ENCODE measurements at regions not wholly inside any gene's neighbourhood (a gene's known extent, or its start where the extent isn't known, plus 50 kb on each side); places are given as distances from the start of the nearest gene placed in this dataset.
A peak's percentile ranks its signal among the peaks of the same experiment; 100 is the strongest.
"Not testable (repeated sequence)": the region's sequence is repeated elsewhere in the genome, so short reads cannot be mapped to it uniquely, and the experiment has no call there.

DNA sequence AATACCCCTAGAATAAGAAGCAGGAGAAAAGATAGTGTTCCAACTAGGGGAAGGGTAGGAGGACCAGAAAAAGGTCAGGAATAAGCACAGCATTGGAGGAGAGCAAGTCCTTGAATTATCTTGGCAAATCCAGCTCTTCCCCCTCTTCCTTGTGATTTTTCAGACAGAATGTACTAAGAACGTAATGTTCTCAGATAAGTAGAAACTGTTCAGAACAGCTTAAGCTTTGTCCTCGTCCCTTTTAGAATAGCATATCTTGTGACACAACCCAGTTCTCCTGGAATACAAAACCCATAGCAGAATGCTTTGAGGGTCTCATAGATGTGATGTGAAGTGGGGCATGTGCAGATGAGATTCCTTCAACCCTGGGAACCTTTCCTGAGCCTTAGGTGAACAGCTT is 97.4 kb downstream of the EMB start:
- no peak for DNase-seq (ENCODE audit: low read depth in 2 of 2)
- TF ChIP-seq, protein P1, sequence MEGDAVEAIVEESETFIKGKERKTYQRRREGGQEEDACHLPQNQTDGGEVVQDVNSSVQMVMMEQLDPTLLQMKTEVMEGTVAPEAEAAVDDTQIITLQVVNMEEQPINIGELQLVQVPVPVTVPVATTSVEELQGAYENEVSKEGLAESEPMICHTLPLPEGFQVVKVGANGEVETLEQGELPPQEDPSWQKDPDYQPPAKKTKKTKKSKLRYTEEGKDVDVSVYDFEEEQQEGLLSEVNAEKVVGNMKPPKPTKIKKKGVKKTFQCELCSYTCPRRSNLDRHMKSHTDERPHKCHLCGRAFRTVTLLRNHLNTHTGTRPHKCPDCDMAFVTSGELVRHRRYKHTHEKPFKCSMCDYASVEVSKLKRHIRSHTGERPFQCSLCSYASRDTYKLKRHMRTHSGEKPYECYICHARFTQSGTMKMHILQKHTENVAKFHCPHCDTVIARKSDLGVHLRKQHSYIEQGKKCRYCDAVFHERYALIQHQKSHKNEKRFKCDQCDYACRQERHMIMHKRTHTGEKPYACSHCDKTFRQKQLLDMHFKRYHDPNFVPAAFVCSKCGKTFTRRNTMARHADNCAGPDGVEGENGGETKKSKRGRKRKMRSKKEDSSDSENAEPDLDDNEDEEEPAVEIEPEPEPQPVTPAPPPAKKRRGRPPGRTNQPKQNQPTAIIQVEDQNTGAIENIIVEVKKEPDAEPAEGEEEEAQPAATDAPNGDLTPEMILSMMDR (IDR thresholded peaks at IDR 0.05; ENCODE audit: low read depth, low read length), result no peak
- H3K4me3 ChIP-seq (replicated peaks in 1 of 2; ENCODE audit: low read depth in 2 of 2, low read length in 2 of 2), result no peak overlapping the region

DNA sequence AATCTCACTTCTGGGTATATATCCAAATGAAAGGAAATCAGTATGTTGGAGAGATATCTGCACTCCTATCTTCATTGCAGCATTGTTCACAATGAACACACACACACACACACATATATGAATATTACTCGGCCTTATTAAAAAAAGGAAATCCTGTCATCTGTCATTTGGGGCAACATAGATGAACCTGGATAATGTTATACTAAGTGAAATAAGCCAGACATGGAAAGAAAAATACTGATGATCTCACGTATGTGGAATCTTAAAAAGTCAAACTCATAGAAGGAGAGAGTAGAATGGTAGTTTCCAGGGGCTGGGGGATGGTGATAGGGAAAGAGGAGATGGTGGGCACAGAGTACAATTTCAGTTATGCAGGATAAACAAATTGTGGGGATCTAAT is 100.3 kb downstream of the EMB start:
- DNase-seq (ENCODE audit: low read depth in 2 of 2), result no peak
- TF ChIP-seq, protein P1 (IDR thresholded peaks at IDR 0.05; ENCODE audit: low read depth, low read length), result no peak

GRCh38 chr5:50330633-50331032 is 110.5 kb downstream of the EMB start:
- H3K4me3 ChIP-seq (replicated peaks in 1 of 2; ENCODE audit: low read depth in 2 of 2, low read length in 2 of 2), result not testable (repeated sequence)

More for the DNA sequence above, 100.3 kb downstream of the EMB start:
- no peak overlapping the region for H3K4me3 ChIP-seq (replicated peaks in 1 of 2; ENCODE audit: low read depth in 2 of 2, low read length in 2 of 2)

DNA sequence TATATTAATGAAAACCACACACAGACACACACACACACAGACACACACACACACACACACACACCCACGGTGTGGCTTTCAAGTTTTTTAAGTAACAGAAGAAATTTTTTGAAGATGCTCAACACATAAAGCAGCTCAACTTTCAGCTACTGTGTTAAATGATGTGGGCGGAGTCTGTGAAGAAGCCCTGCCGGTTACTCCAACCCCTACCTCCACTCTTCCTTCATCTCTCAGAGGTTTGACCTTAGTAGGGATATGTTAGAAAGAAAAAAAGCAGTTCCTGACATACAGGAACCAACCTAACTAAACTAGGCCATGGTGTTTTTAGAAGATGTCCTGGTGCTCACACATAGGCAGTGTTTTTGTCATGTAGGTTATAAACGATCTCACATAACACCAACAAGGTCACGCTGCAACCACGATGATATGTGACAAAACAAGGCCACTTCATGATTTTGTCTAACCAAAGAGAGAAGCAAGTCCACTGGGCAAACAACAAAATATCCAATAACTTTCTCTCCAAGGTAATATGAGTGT is 112.8 kb downstream of the EMB start:
- DNase-seq (ENCODE audit: low read depth in 2 of 2), result no peak
- TF ChIP-seq, protein P1 (IDR thresholded peaks at IDR 0.05; ENCODE audit: low read depth, low read length), result no peak

More at GRCh38 chr5:50330633-50331032, 110.5 kb downstream of the EMB start:
- not testable (repeated sequence) for DNase-seq (ENCODE audit: low read depth in 2 of 2)

DNA sequence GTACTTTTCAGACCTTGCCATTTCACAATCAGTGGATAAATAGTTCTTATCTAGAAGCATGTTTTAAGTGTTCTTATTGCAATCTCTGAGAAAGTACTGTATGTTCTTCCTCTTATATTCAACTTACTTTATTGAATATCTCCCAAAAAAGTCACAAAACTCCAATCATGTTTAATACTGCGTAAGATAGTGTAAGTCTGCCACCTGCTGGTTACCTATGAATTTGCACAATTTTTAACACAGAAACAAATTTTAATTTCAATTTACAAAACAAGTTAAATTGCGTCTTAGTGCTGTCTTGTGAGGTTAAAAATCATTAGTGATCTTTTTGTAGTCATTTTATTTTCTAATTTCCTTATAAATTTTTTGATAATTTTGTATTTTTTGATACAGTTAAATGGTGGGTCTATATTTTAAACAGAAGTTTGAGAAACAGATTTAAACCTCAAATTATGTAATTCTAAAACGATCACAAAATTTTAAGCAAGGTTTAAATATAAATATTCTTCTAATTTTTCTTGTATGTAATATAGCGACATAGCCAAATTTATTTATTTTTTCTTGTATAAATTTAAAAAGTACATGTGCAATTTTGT is 115.8 kb downstream of the EMB start:
- H3K4me3 ChIP-seq (replicated peaks in 1 of 2; ENCODE audit: low read depth in 2 of 2, low read length in 2 of 2), result no peak overlapping the region
- DNase-seq (ENCODE audit: low read depth in 2 of 2), result peak; percentile 34 to 63
- TF ChIP-seq, protein P1 (IDR thresholded peaks at IDR 0.05; ENCODE audit: low read depth, low read length), result peak; percentile 52

More for the DNA sequence above, 112.8 kb downstream of the EMB start:
- H3K4me3 ChIP-seq (replicated peaks in 1 of 2; ENCODE audit: low read depth in 2 of 2, low read length in 2 of 2), result no peak overlapping the region

- DNase-seq (ENCODE audit: low read depth in 2 of 2), result peak in 1 of 2 donors; percentile 50
- TF ChIP-seq, protein P1 (IDR thresholded peaks at IDR 0.05; ENCODE audit: low read depth, low read length), result peak; percentile 71
- H3K4me3 ChIP-seq (replicated peaks in 1 of 2; ENCODE audit: low read depth in 2 of 2, low read length in 2 of 2), result no peak overlapping the region
These were observed 120.8 kb downstream of the EMB start for GRCh38 chr5:50320131-50320749.

- no peak for DNase-seq (ENCODE audit: low read depth in 2 of 2)
- TF ChIP-seq, protein P1 (IDR thresholded peaks at IDR 0.05; ENCODE audit: low read depth, low read length), result no peak
- no peak overlapping the region for H3K4me3 ChIP-seq (replicated peaks in 1 of 2; ENCODE audit: low read depth in 2 of 2, low read length in 2 of 2)
These were observed 122.9 kb downstream of the EMB start for GRCh38 chr5:50318220-50318619.

DNA sequence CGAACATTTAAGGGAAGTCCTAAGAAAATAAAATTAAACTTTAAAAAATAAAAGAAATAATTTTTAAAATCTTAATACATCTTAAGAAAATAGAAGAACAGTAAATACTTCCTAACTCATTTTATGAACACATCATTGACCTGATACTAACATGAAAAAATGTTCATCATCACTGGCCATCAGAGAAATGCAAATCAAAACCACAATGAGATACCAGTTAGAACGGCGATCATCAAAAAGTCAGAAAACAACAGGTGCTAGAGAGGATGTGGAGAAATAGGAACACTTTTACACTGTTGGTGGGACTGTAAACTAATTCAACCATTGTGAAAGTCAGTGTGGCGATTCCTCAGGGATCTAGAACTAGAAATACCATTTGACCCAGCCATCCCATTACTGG is 134.6 kb downstream of the EMB start:
- H3K4me3 ChIP-seq (replicated peaks in 1 of 2; ENCODE audit: low read depth in 2 of 2, low read length in 2 of 2); DNase-seq (ENCODE audit: low read depth in 2 of 2): not testable (repeated sequence)

Measured in cardiac fibroblast (primary cell).